CD4-positive, alpha-beta T cell (primary cell): ENCODE measurements at regions not wholly inside any gene's neighbourhood (a gene's known extent, or its start where the extent isn't known, plus 50 kb on each side); places are given as distances from the start of the nearest gene placed in this dataset.

Experiments
- ATAC-seq: fragments of 200-7000 bp; cut with Tn5 transposase; one replicate; pipeline ENCODE4 v1.10.0; 2022; ENCODE audit warnings: mild to moderate bottlenecking; ENCODE audit not compliant: poor library complexity
- CTCF ChIA-PET: fragments of 350-600 bp; sonication (Branson Sonifier 250); formaldehyde crosslinking; loops from one replicate; lab custom pipeline; 2021; ENCODE audit warnings: antibody characterized with exemption, inconsistent platforms; lab: Charles Lee
- POLR2A ChIA-PET: fragments of 350-600 bp; sonication (Branson Sonifier 250); formaldehyde crosslinking; loops from one replicate; lab custom pipeline; 2021; ENCODE audit warnings: antibody characterized with exemption, inconsistent platforms; lab: Charles Lee
- DNase-seq, 14 experiments: peaks; one replicate each; pipeline ENCODE4 v3.0.0-alpha.2; 2013 to 2020; ENCODE audit warnings: mixed read lengths in 2 of 14
- H3K27ac ChIP-seq, 2 donors: one replicate each; pipeline versions ENCODE4 v1.5.1 to v1.7.0; 2013; ENCODE audit warnings: low read length in 2 of 2, low read depth in 1 of 2, mild to moderate bottlenecking in 1 of 2
- H3K27me3 ChIP-seq, 2 experiments: 1 replicate in 1 of 2; 2 replicates in 1 of 2; pipeline versions ENCODE4 v1.6.1 to v1.7.0; 2013; ENCODE audit warnings: low read length in 2 of 2, control low read depth in 1 of 2, mild to moderate bottlenecking in 1 of 2, moderate library complexity in 1 of 2; ENCODE audit not compliant: insufficient read depth in 2 of 2, control insufficient read depth in 1 of 2
- H3K36me3 ChIP-seq: one replicate; pipeline ENCODE4 v1.6.1; 2013; ENCODE audit warnings: low read length, control low read depth; ENCODE audit not compliant: insufficient read depth
- H3K4me1 ChIP-seq: one replicate; pipeline ENCODE4 v1.6.1; 2013; ENCODE audit warnings: low read length, control low read depth; ENCODE audit not compliant: insufficient read depth
- H3K4me3 ChIP-seq: one replicate; pipeline ENCODE4 v1.5.1; 2013; ENCODE audit warnings: mild to moderate bottlenecking, low read length, moderate library complexity
- H3K9me3 ChIP-seq, 2 experiments: 1 replicate in 1 of 2; 2 replicates in 1 of 2; pipeline versions ENCODE4 v1.6.1 to v1.7.0; 2013; ENCODE audit warnings: low read length in 2 of 2, mild to moderate bottlenecking in 2 of 2, control low read depth in 1 of 2, moderate library complexity in 1 of 2; ENCODE audit not compliant: control insufficient read depth in 1 of 2, insufficient read depth in 1 of 2
- H3K27ac Mint-ChIP-seq: one replicate; pipeline ENCODE4 v1.8.0; 2020; ENCODE audit warnings: mixed read lengths
- H3K27me3 Mint-ChIP-seq: one replicate; pipeline ENCODE4 v1.8.0; 2021; ENCODE audit warnings: mixed read lengths
- H3K36me3 Mint-ChIP-seq: one replicate; pipeline ENCODE4 v1.8.0; 2021; ENCODE audit warnings: low read depth, mixed read lengths
- H3K4me1 Mint-ChIP-seq: one replicate; pipeline ENCODE4 v1.8.0; 2021; ENCODE audit warnings: low read depth, mixed read lengths
- H3K4me3 Mint-ChIP-seq: one replicate; pipeline ENCODE4 v1.8.0; 2020; ENCODE audit warnings: mild to moderate bottlenecking, mixed read lengths
- H3K9me3 Mint-ChIP-seq: one replicate; pipeline ENCODE4 v1.8.0; 2020; ENCODE audit warnings: mixed read lengths
- intact Hi-C, 2 experiments: fragments of 100-400 bp; cut with DNase I in 1 of 2; cut with micrococcal nuclease in 1 of 2; formaldehyde crosslinking; loops; one replicate each; pipeline versions ENCODE4 v1.15.1 to v1.9.0; 2023 to 2025; cut with DNase I, micrococcal nuclease
- TF ChIP-seq, protein P1 (sequence below): fragments of 200-600 bp; IDR thresholded peaks from one replicate; pipeline ENCODE4 v1.8.0; 2022; ENCODE audit warnings: antibody characterized with exemption, mild to moderate bottlenecking

GRCh38 chr6:113423956-113424355 is 433.2 kb upstream of the MARCKS start:
- POLR2A ChIA-PET = no interaction called here
- Mint-ChIP-seq H3K27me3 (no peaks in the 10 kb centered on the region), H3K9me3 (no peaks in the 10 kb centered on the region), H3K4me1 (no peaks in the 10 kb centered on the region), H3K27ac (no peak overlapping the region), H3K4me3 (no peak overlapping the region), H3K36me3 (no peaks in the 10 kb centered on the region)
- no peaks in the 10 kb centered on the region for H3K27me3 ChIP-seq
- TF ChIP-seq, protein P1, sequence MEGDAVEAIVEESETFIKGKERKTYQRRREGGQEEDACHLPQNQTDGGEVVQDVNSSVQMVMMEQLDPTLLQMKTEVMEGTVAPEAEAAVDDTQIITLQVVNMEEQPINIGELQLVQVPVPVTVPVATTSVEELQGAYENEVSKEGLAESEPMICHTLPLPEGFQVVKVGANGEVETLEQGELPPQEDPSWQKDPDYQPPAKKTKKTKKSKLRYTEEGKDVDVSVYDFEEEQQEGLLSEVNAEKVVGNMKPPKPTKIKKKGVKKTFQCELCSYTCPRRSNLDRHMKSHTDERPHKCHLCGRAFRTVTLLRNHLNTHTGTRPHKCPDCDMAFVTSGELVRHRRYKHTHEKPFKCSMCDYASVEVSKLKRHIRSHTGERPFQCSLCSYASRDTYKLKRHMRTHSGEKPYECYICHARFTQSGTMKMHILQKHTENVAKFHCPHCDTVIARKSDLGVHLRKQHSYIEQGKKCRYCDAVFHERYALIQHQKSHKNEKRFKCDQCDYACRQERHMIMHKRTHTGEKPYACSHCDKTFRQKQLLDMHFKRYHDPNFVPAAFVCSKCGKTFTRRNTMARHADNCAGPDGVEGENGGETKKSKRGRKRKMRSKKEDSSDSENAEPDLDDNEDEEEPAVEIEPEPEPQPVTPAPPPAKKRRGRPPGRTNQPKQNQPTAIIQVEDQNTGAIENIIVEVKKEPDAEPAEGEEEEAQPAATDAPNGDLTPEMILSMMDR = no peak
- H3K9me3 ChIP-seq = peaks cover 0 to 4% of the 10 kb centered on the region in 2 experiments
- CTCF ChIA-PET = no interaction called here
- ATAC-seq = no peak
- intact Hi-C loops = no loop called here
- no peak for DNase-seq
- no peaks in the 10 kb centered on the region for H3K36me3 ChIP-seq
- H3K4me1 ChIP-seq = no peaks in the 10 kb centered on the region
- no peak overlapping the region for H3K4me3 ChIP-seq
- no peak overlapping the region for H3K27ac ChIP-seq

DNA sequence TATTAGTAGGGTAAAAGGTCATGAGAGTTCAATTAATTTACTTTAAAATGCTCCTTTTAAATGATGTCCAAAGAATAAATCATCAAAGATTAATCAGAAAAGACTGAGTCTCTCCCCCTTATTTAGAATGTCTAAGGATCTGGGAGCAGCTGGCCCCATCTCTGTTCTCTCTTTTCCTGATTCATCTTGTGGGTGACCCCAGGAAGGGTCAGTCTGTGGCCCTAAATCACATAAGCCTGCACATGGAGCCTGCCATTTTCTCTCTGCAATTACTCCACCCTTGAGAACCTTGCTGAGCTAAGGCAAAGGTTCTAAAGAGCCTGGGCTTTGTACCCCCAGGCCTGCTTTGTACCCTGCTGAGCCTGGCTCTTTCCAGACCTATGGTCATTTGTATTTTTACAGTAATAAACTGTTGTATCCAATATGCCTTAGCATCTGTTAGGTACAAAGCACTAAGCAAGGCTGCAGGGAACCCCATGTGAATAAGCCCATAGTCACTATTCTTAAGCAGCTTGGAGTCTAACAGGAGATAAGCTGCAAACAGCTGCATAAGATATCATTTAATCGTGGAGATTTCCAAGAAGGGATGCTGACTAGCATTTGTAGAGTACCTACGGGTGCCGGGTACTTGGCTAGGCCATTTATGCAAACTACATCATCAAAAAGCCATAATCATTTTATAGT is 431.0 kb upstream of the MARCKS start:
- Histone ChIP-seq H3K27me3 (no peaks in the 10 kb centered on the region), H3K9me3 (peaks cover 0 to 4% of the 10 kb centered on the region in 2 experiments), H3K4me1 (no peaks in the 10 kb centered on the region), H3K4me3 (no peak overlapping the region), H3K36me3 (no peaks in the 10 kb centered on the region), H3K27ac (no peak overlapping the region)
- ChIA-PET CTCF (interaction anchor here (1.0 kb wide), 1 partner anchor 10 kb away, joined by 3 read pairs; no protein-coding TSS in a partner anchor), POLR2A (no interaction called here)
- intact Hi-C loops = no loop called here
- no peaks in the 10 kb centered on the region for H3K9me3 Mint-ChIP-seq
- no peak for DNase-seq
- no peaks in the 10 kb centered on the region for H3K27me3 Mint-ChIP-seq
- no peaks in the 10 kb centered on the region for H3K36me3 Mint-ChIP-seq
- ATAC-seq = no peak
- H3K4me1 Mint-ChIP-seq = no peaks in the 10 kb centered on the region
- H3K27ac Mint-ChIP-seq = no peak overlapping the region
- TF ChIP-seq, protein P1 = no peak
- H3K4me3 Mint-ChIP-seq = no peak overlapping the region

- CTCF ChIA-PET = no interaction called here
- H3K9me3 ChIP-seq = peaks cover 0 to 4% of the 10 kb centered on the region in 2 experiments
- TF ChIP-seq, protein P1 = no peak
- intact Hi-C loops = no loop called here
- no peaks in the 10 kb centered on the region for H3K4me1 Mint-ChIP-seq
- H3K4me3 Mint-ChIP-seq = no peak overlapping the region
- H3K36me3 Mint-ChIP-seq = no peaks in the 10 kb centered on the region
- no peaks in the 10 kb centered on the region for H3K4me1 ChIP-seq
- POLR2A ChIA-PET = no interaction called here
- H3K9me3 Mint-ChIP-seq = no peaks in the 10 kb centered on the region
- no peak overlapping the region for H3K4me3 ChIP-seq
- H3K27ac ChIP-seq = no peak overlapping the region
- ATAC-seq (no peak), DNase-seq (no peak)
- H3K27ac Mint-ChIP-seq = no peak overlapping the region
- H3K27me3 Mint-ChIP-seq = no peaks in the 10 kb centered on the region
- H3K36me3 ChIP-seq = no peaks in the 10 kb centered on the region
- H3K27me3 ChIP-seq = no peaks in the 10 kb centered on the region
These were observed 429.5 kb upstream of the MARCKS start for GRCh38 chr6:113427617-113428016.
